ENCODE measurements at regions not wholly inside any gene's neighbourhood (a gene's known extent, or its start where the extent isn't known, plus 50 kb on each side); places are given as distances from the start of the nearest gene placed in this dataset.
A peak's percentile ranks its signal among the peaks of the same experiment; 100 is the strongest.

- peak overlapping the region; percentile 79 for H3K9ac ChIP-seq (ENCODE audit: low read depth, low read length)
- H3K27ac ChIP-seq (ENCODE audit: low read depth, low read length): peak overlapping the region; percentile 67; the same call in 1 of the 2 replicates
- WGBS: 2% methylated on average over 57 of the region's 57 CpGs
- peaks cover 3% of the 10 kb centered on the region; the same call in 1 of the 2 replicates for H3K27me3 ChIP-seq (ENCODE audit: insufficient read depth, low read length)
- H3K9me3 ChIP-seq (ENCODE audit: insufficient read depth, low read depth, low read length): peaks cover 9% of the 10 kb centered on the region
- no peaks in the 10 kb centered on the region for H3K4me1 ChIP-seq (ENCODE audit: insufficient read depth, low read length)
- H3K4me3 ChIP-seq (ENCODE audit: low read length): peak overlapping the region; percentile 68
- no peaks in the 10 kb centered on the region for H3K36me3 ChIP-seq (ENCODE audit: insufficient read depth, low read length)
These were observed 53.7 kb upstream of the KDM4C start for GRCh38 chr9:6703898-6704639.

GRCh38 chr9:6702707-6703106 lies 55.1 kb upstream of the KDM4C start:
- Histone ChIP-seq H3K27me3 (ENCODE audit: insufficient read depth, low read length) (peaks cover 3% of the 10 kb centered on the region; the same call in 1 of the 2 replicates), H3K9ac (ENCODE audit: low read depth, low read length) (no peak overlapping the region), H3K36me3 (ENCODE audit: insufficient read depth, low read length) (no peaks in the 10 kb centered on the region), H3K9me3 (ENCODE audit: insufficient read depth, low read depth, low read length) (0 out of 2 replicates have a peak, but pooled peaks cover under 1% of the 10 kb centered on the region), H3K4me3 (ENCODE audit: low read length) (no peak overlapping the region), H3K4me1 (ENCODE audit: insufficient read depth, low read length) (no peaks in the 10 kb centered on the region), H3K27ac (ENCODE audit: low read depth, low read length) (no peak overlapping the region)
- WGBS: 96% methylated on average over 5 of the region's 7 CpGs

DNA sequence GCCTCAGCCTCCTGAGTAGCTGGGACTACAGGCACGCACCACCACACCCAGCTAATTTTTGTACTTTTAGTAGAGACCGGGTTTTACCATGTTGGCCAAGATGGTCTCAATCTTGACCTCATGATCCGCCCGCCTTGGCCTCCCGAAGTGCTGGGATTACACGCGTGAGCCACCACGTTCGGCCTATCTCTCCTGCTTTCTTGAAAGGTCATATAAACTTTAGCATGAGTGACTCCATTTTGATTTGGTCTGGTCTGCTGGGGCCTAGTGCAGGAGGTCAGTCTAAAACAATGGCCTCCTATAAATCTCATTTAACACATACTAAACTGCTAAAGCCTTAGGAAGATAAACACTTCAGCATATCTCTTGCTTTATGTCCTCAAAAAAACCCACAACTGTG lies 50.6 kb upstream of the GLDC start:
- Histone ChIP-seq H3K36me3 (ENCODE audit: insufficient read depth, low read length) (no peaks in the 10 kb centered on the region), H3K9ac (ENCODE audit: low read depth, low read length) (no peak overlapping the region), H3K4me1 (ENCODE audit: insufficient read depth, low read length) (peaks cover 7% of the 10 kb centered on the region), H3K9me3 (ENCODE audit: insufficient read depth, low read depth, low read length) (no peaks in the 10 kb centered on the region), H3K27me3 (ENCODE audit: insufficient read depth, low read length) (no peaks in the 10 kb centered on the region), H3K4me3 (ENCODE audit: low read length) (no peak overlapping the region), H3K27ac (ENCODE audit: low read depth, low read length) (no peak overlapping the region)
- 96% methylated on average over 9 of the region's 9 CpGs for WGBS

DNA sequence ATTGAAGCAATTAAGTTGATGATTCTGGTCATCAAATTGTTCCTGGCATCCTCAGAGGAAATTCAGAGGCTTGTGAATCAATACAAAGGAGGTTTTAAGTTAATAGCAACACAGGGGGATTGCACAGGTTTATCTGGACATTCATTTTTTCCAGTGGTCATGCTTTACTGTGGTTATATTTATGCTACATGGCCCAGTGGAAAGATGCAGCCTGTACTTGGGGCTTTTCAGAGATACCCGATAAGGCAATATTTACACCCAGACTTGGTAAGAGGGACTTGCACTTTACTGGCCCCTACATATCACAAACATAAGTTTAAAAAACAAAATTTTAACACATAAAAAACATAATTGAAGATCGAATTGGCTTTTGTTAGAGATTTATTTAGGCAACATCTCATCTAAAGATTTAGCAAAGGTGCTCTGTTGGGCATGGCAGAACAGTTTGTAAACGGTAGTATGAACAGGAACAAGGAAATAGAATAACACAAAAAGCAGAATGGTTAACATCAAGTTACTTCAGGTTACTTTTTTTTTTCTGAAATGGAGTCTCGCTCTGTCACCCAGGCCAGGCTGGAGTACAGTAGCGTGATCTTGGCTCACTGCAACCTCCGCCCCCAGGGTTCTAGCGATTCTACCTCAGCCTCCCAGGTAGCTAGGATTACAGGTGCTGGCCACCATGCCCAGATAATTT lies 49.7 kb upstream of the GLDC start:
- H3K27me3 ChIP-seq (ENCODE audit: insufficient read depth, low read length): no peaks in the 10 kb centered on the region
- H3K4me1 ChIP-seq (ENCODE audit: insufficient read depth, low read length): peaks cover 7% of the 10 kb centered on the region
- no peak overlapping the region for H3K27ac ChIP-seq (ENCODE audit: low read depth, low read length)
- no peaks in the 10 kb centered on the region for H3K36me3 ChIP-seq (ENCODE audit: insufficient read depth, low read length)
- H3K9me3 ChIP-seq (ENCODE audit: insufficient read depth, low read depth, low read length): no peaks in the 10 kb centered on the region
- no peak overlapping the region for H3K4me3 ChIP-seq (ENCODE audit: low read length)
- 97% methylated on average over 7 of the region's 7 CpGs for WGBS
- no peak overlapping the region for H3K9ac ChIP-seq (ENCODE audit: low read depth, low read length)

All from HUES64 (cell line).